ENCODE measurements at regions not wholly inside any gene's neighbourhood (a gene's known extent, or its start where the extent isn't known, plus 50 kb on each side); places are given as distances from the start of the nearest gene placed in this dataset.
"Not testable (repeated sequence)": the region's sequence is repeated elsewhere in the genome, so short reads cannot be mapped to it uniquely, and the experiment has no call there.

DNA sequence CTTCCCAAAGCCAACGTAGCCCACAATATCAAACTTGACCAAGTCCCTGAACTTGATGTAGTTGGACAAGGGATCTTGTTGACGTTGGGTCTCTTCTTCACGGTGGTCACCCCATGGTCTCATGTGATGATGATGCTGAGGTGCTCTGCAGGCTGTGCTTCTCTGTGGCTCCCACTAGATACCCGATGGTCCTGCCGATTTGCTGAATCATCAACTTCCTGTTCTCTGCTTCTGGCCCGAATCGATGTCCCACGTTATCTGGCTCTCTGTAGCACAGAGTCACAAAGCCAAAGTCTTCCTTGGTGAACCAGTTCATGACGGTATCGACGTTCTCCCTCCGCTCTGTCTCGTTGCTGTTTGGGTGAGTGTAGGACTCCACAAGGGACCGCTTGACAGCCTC, 201.0 kb downstream of the ADRA2C start:
- in situ Hi-C loops (cut with HindIII; ENCODE audit: low pct_ligation_motif_present, low pct_unique_long_range_greater_than_20kb, low sequenced_read_pairs); DNase-seq: not testable (repeated sequence)

DNA sequence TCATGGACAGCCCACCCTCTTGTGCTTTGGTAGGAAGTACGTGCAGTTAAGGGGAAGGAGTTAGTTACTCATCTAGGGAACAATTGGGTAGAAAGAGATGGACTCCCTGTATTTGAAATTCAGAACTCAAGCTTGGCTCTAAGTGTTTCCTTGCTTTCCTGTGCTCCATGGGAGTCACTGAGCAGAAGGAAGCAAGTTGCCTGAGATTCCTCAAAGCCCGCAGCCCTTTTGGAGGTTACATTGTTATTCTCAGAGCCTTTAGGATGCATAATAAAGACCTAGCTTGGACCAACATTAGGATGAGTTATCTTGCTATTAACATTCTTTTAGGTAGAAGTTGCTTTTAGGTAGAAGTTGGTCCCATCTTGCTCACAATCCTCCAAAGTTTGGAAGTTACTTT, 206.4 kb downstream of the ADRA2C start:
- DNase-seq; in situ Hi-C loops (cut with HindIII; ENCODE audit: low pct_ligation_motif_present, low pct_unique_long_range_greater_than_20kb, low sequenced_read_pairs): not testable (repeated sequence)

DNA sequence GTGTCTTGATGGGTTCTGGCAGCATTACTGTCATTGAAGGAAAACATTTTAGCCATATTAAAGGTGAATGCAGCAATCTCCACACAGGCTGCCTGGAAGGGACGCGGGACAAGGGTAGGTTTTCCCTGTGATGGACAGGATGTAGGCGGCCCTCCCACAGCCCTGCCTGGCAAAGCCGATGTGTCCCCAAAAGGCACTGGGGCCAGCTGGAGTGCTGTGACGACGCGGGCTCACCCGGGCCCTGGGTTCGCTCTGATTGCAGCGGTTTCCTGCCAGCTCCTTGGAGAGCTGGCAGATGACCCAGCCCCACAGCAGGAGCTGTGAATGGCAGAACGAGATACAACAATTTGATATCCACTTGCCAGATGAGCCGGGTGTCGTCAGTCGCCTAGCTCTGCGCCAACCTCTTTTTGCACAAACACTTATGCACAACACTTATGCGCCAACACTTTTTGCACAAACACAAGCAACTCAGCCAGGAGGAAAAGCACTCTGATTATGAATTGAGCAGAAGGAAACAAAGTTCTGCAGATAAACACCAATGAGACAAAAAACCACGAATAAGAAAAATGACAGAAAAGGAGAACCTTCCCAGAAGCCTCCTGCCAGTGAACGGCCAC, 207.5 kb downstream of the ADRA2C start:
- in situ Hi-C loops (cut with HindIII; ENCODE audit: low pct_ligation_motif_present, low pct_unique_long_range_greater_than_20kb, low sequenced_read_pairs); DNase-seq: not testable (repeated sequence)

DNA sequence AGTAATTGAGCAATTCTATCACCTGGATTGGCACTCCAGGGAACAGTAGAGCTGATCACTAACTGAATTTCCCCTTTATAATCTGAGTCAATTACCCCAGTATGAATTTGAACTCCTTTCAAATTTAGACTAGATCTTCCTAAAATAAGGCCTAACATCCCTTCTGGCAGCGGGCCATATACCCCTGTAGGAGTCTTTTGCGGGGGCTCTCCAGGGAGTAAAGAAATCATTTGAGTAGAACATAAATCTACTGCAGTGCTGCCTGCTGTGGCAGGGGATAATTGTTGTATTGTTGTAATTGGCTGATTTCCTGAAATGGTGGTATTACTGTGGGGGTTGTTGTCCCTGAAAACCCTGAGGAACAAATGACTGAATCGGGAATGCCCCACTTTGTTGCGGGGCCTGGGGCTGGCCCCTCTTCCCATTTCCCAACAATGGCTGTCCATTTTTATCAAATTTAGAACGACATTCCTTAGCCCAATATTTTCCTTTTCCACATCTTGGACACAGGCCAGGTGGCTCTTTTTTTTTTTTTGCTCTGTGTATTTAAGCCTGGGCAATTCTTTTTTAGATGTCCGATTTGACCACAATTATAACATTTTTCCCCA, 217.4 kb downstream of the ADRA2C start:
- DNase-seq; in situ Hi-C loops (cut with HindIII; ENCODE audit: low pct_ligation_motif_present, low pct_unique_long_range_greater_than_20kb, low sequenced_read_pairs): not testable (repeated sequence)

DNA sequence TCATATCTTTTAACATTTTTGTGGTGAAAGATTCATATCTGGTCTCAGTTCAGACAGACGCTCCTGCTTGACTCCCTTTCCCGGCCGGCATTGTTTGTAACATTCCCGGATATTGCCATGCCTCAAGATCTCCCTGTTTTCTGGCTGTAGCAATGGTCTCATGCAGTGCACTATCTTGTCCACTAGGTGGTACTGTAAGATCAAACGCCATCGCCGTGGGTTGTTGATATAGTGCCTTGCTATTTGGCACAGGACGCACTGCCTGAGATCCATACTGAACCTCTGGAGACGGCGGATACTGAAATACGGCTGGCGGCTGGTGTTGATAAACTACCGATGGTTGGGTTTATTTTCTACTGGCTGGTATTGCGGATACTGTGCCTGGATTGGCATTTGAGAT, 218.6 kb downstream of the ADRA2C start:
- in situ Hi-C loops (cut with HindIII; ENCODE audit: low pct_ligation_motif_present, low pct_unique_long_range_greater_than_20kb, low sequenced_read_pairs); DNase-seq: not testable (repeated sequence)

DNA sequence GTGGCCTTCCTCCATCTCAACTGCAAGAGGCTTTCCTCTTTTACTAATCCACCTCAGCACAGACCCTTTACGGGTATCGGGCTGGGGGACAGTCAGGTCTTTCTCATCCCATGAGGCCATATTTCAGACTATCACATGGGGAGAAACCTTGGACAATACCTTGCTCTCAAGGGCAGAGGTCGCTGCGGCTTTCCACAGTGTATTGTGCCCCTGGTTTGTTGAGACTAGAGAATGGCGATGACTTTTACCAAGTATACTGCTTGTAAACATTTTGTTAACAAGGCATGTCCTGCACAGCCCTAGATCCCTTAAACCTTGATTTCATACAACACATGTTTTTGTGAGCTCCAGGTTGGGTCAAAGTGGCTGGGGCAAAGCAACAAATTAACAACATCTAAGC, 220.2 kb downstream of the ADRA2C start:
- in situ Hi-C loops (cut with HindIII; ENCODE audit: low pct_ligation_motif_present, low pct_unique_long_range_greater_than_20kb, low sequenced_read_pairs); DNase-seq: not testable (repeated sequence)

DNA sequence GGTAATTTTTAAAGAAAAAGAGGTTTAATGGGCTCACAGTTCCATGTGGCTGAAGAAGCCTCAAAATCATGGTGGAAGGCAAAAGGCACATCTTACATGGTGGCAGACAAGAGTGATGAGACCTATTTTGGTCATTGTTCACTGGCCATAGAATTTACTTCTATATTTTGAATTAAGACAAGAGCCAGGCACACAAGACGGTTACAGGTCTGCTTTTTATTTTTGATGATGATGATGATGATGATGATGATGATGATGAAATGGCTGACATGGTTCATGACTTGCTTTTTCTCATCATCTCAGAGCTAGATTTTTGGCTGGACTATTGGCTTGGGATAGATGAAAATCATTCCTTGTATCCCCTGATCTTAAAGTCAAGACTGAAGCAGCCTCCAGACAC, 229.3 kb downstream of the OTOP1 start:
- DNase-seq; in situ Hi-C loops (cut with HindIII; ENCODE audit: low pct_ligation_motif_present, low pct_unique_long_range_greater_than_20kb, low sequenced_read_pairs): not testable (repeated sequence)

DNA sequence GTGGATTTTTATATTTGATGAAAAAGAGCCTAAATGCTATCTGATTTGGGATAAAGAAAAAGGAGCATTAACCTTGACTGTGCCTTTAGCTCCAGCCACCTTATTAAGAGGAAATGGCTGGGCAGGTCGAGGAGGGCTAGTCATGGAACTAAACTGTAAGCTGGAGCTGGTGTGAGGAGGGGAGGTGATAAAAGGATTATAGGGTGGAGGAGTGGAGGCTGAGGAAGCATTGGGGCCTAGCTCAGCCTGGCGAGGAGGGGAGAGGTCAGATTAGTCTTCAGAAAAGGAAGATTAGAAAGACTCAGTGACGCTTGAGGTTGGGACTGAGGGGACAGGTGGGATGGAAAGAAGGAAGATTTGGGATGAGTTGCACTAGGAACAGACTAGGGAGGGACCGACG, 222.7 kb downstream of the OTOP1 start:
- DNase-seq; in situ Hi-C loops (cut with HindIII; ENCODE audit: low pct_ligation_motif_present, low pct_unique_long_range_greater_than_20kb, low sequenced_read_pairs): not testable (repeated sequence)

DNA sequence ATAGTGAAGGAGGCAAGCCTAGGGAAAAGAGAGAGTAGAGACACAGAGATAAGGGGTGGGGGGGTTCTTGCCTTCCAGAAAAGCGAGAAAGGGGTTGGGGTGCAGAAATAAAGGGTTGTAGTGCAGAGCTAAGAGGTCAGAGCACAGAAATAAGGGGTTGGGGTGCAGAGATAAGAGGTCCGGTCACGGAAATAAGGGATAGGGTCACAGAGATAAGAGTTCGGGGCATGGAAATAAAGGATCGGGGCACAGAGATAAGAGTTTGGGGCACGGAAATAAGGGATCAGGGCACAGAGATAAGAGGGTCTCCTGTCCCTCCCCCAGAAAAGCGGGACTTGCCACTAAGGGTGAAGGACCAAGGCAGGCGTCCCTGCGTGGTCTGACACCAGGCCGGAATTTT, 222.0 kb downstream of the OTOP1 start:
- DNase-seq; in situ Hi-C loops (cut with HindIII; ENCODE audit: low pct_ligation_motif_present, low pct_unique_long_range_greater_than_20kb, low sequenced_read_pairs): not testable (repeated sequence)

DNA sequence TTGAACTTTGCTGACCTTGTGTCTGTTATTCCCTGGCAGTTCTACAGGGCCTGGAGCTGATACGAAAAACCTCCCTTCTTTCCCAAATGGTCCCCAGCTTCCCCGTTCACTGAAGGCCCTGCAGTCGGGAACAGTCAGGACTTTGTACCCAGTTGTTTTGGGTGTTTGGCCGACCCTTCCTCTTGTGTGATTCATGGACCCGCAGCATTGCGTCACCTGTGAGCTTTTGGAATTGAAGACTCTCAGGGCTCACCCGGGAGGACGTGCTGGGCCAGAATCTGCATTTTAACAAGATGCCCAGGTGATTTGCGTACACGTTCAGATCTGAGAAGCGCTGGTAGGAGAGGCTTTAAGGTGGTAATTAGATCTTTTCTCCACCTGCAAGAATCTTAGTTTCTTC, 220.4 kb downstream of the OTOP1 start:
- in situ Hi-C loops (cut with HindIII; ENCODE audit: low pct_ligation_motif_present, low pct_unique_long_range_greater_than_20kb, low sequenced_read_pairs); DNase-seq: not testable (repeated sequence)

DNA sequence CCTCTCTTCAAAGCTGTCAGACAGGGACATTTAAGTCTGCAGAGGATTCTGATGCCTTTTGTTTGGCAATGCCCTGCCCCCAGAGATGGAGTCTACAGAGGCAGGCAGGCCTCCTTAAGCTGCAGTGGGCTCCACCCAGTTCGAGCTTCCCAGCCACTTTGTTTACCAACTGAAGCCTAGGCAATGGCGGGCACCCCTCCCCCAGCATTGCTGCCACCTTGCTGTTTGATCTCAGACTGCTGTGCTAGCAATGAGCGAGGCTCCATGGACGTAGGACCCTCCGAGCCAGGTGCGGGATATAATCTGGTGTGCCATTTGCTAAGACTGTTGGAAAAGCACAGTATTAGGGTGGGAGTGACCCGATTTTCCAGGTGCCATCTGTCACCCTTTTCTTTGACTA, 207.7 kb downstream of the OTOP1 start:
- in situ Hi-C loops (cut with HindIII; ENCODE audit: low pct_ligation_motif_present, low pct_unique_long_range_greater_than_20kb, low sequenced_read_pairs); DNase-seq: not testable (repeated sequence)

DNA sequence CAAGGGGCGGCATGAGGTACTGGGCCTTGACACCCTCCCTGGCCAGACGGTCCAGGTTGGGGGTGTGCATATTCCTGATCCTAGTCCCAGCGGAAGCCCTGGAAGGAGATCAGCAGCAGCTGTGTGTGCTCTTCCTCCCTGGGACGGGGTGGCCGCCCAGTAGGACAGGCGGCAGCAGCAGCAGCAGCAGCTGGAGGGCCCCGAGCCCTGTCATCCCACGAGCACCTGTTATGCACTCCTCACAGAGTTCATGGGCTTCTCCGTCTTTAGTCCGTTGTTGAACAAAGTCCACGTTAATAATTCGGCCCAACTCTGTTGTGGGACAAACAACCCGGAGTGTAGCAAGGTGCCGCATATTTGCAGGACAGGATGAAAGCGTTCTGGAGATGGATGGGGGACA, 205.6 kb downstream of the OTOP1 start:
- in situ Hi-C loops (cut with HindIII; ENCODE audit: low pct_ligation_motif_present, low pct_unique_long_range_greater_than_20kb, low sequenced_read_pairs); DNase-seq: not testable (repeated sequence)

DNA sequence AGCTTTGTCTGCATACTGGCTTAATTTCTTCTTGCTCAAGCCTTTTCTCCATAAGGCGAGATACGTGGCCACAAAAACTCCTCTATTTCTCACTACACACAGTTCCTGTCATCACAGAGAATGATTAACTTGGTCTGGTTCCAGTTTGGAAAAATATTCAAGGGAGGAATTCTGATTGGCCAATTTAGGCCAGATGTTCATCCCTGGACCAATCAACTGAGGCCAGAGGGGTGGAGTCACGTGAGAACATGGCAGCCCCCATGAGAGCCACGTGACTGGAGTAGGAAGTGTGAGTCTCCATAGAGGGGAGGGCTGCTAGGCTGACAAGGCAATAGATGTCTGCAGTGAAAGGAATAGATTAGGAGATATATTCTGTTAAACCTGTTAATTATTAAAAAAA, 200.0 kb downstream of the OTOP1 start:
- DNase-seq; in situ Hi-C loops (cut with HindIII; ENCODE audit: low pct_ligation_motif_present, low pct_unique_long_range_greater_than_20kb, low sequenced_read_pairs): not testable (repeated sequence)

DNA sequence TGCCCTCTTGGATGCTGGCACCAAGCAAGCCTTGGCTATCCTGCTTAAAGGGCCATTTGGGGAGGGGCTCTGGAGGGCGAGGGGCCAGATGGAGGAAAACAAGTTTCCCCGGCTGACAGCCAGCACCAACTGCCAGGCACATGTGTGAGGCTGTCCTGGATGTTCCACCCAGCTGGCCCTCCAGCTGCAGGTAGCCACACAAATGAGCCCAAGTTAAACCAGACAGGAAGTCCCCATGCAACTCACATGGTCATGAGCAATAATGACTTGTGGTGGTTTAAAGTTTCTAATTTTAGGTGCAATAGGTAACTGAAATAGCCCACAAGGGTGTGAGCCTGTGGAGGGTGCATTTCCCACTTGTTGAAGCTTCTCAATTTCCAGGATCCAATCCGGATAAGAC, 198.0 kb downstream of the OTOP1 start:
- in situ Hi-C loops (cut with HindIII; ENCODE audit: low pct_ligation_motif_present, low pct_unique_long_range_greater_than_20kb, low sequenced_read_pairs); DNase-seq: not testable (repeated sequence)

DNA sequence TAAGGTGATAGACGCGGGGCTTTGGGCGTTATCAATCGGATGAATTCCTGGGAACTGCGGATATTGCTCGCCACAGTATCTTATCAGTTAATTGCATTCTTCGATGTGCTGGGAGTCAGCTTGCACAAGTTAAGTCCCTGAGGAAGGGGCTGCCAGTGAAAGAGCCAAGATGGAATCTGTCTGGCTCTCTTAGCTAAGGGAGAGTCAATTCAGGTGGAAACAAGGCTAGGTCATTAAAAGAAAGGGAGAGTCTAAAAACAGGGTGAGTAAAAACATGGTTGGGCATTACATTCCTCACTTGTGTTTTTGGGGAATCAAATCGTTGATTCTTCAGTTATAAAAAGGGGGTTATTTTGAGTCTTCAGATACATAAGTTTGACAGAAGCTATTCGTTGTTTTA, 196.2 kb downstream of the OTOP1 start:
- in situ Hi-C loops (cut with HindIII; ENCODE audit: low pct_ligation_motif_present, low pct_unique_long_range_greater_than_20kb, low sequenced_read_pairs); DNase-seq: not testable (repeated sequence)

DNA sequence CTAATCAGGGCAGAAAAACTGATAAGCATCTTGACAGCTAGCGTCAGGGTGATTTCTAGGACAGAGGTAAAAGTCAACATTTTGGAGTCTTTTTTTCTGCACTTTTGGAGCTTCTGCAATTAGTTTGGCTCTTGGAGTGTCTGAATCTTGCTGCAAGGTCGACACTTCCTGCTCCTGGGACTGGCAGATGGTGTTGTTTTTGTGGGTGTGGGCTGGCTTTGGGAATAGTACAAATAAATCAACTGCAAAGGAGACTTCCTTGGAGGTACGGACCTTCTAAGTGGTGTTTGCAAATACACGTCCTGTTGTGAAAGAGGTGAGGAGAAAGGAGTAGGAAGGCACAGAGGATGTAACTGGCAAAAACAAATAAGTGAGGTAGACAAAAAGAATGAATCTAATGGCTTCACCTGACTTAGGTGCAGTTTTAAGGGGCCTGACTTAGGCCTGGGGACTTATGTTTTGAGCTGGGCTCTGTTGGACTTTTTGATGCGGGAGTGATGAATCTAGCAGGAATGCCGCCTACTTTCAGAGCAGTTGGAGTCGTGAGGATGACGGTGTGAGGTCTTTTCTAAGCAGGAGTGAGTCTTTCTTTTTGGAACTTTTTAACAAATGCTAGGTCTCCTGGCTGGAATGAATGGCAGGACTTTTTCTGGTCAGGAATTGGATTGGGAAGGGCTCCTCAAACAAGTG, 195.1 kb downstream of the OTOP1 start:
- DNase-seq; in situ Hi-C loops (cut with HindIII; ENCODE audit: low pct_ligation_motif_present, low pct_unique_long_range_greater_than_20kb, low sequenced_read_pairs): not testable (repeated sequence)

DNA sequence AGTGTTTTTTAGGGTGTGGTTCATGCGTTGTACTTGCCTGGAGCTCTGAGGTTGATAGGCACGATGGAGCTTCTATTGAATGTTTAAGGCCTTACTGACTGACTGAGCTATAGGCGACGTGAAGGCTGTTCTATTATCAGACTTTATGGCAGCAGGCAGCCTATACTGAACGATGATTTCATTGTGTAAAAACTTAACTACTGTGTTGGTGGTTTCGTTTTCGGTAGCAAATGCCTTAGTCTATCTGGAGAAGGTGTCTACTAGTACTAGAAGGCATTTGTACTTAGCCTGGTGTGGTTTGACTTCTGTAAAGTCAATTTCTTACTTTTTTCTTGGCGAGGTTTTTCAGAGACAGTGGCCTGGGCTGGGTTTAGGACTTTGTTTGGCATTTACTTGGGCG, 194.4 kb downstream of the OTOP1 start:
- in situ Hi-C loops (cut with HindIII; ENCODE audit: low pct_ligation_motif_present, low pct_unique_long_range_greater_than_20kb, low sequenced_read_pairs); DNase-seq: not testable (repeated sequence)

DNA sequence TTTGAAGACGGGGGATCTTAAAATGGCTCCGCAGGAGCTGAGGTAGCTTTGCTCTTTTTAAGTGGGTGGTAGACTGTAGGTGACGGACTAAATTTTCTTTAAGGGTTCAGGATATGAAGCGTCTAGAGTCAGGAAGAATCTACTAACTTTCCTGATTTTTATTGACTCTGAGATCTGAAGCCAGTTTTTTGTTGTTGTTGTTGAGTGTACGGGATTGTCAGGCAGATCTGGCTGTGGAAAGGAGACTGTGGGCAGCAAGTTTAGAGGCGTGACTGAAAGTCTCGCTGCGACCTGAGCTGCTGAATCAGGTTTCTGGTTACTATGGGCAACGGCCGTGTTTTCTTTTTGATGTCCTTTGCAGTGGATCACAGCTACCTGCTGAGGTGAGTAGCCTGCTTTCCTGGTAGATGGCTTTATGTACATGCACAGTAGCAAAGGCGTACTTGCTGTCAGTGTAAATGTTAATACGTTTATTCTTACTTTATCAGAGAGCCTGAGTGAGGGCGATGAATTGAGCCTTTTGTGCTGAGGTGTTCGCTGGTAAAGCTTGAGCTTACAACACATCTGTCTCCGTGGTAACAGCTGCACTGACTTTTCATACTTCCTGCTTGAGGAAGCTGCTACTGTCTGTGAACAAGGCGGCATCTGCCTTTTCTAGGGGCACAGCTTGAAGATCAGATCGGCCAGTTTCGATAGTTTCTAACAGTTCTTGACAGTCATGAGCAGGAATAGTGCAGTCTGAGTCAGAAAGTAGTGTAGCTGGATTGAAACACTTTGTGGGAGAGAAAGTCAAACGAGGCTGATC, 193.7 kb downstream of the OTOP1 start:
- DNase-seq; in situ Hi-C loops (cut with HindIII; ENCODE audit: low pct_ligation_motif_present, low pct_unique_long_range_greater_than_20kb, low sequenced_read_pairs): not testable (repeated sequence)
